HG03060 (cell line): ENCODE measurements at regions not wholly inside any gene's neighbourhood (a gene's known extent, or its start where the extent isn't known, plus 50 kb on each side); places are given as distances from the start of the nearest gene placed in this dataset.

Experiments used
- ATAC-seq: cut with Tn5 transposase; IDR thresholded peaks from one replicate; pipeline ENCODE4 v1.9.1; 2021; ENCODE audit warnings: low read depth, moderate number of reproducible peaks; ENCODE audit not compliant: unreplicated experiment

- ATAC-seq, result no peak
These were observed 117.2 kb downstream of the CYLD start for GRCh38 chr16:50858877-50859627.

GRCh38 chr16:50858376-50858775 lies 116.5 kb downstream of the CYLD start:
- no peak for ATAC-seq

- no peak for ATAC-seq
These were observed 116.0 kb downstream of the CYLD start for GRCh38 chr16:50857881-50858280.

- no peak for ATAC-seq
These were observed 115.1 kb downstream of the CYLD start for GRCh38 chr16:50856991-50857390.

- no peak for ATAC-seq
These were observed 111.4 kb downstream of the CYLD start for GRCh38 chr16:50853329-50853728.
